ENCODE measurements at regions not wholly inside any gene's neighbourhood (a gene's known extent, or its start where the extent isn't known, plus 50 kb on each side); places are given as distances from the start of the nearest gene placed in this dataset.

DNA sequence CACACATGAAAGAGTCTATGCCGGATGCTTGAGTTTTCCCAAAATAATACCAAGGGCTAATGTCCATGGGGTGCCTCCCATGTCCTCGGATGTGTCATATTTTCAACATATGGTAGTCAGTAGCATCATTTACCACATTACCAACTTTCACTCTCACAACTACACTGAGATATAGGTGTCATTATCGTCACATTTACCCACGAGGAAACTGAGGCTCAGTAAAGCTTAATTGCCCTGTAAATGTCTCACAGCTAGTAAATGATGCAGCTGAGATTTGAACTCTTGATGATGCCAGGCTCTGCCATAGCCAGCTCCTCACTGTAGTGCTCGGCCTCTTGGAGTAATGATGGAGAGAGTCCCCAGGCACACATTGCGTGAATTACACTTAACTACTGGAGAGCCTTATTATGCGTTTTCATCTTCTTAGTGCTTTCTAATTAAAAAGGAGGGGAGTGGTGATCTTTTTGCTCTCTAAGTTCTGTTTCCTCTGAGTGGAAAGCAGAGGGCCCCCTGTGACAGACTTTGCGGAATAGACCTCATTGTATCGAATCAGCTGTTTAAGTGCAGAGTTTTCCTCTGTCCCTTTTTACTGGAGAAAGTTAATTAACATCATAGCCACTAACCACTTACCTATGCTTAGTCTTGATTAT lies 142.0 kb upstream of the SLCO3A1 start:
- intact Hi-C loops (cut with micrococcal nuclease; ENCODE audit: unreplicated experiment): no loop called here
- Histone ChIP-seq H3K4me3 (ENCODE audit: low read depth, low read length, poor library complexity, severe bottlenecking) (no peak overlapping the region), H3K27ac (ENCODE audit: low read depth, low read length, poor library complexity, severe bottlenecking) (no peak overlapping the region), H4K20me1 (ENCODE audit: insufficient read depth, low read length) (no peaks in the 10 kb centered on the region), H3K79me2 (ENCODE audit: insufficient read depth, low read depth, low read length) (no peaks in the 10 kb centered on the region), H3K4me1 (ENCODE audit: insufficient read depth, low read length, poor library complexity, severe bottlenecking) (no peaks in the 10 kb centered on the region), H2AFZ (ENCODE audit: low read length) (no peak overlapping the region), H3K9me2 (ENCODE audit: insufficient read depth, low read length) (no peaks in the 10 kb centered on the region), H3K9me3 (ENCODE audit: low read length) (no peaks in the 10 kb centered on the region), H3K4me2 (ENCODE audit: low read length) (no peak overlapping the region), H3K36me3 (ENCODE audit: insufficient read depth, low read length) (no peaks in the 10 kb centered on the region)
- DNase-seq (ENCODE audit: low spot score): no peak
- TF ChIP-seq, protein P1, sequence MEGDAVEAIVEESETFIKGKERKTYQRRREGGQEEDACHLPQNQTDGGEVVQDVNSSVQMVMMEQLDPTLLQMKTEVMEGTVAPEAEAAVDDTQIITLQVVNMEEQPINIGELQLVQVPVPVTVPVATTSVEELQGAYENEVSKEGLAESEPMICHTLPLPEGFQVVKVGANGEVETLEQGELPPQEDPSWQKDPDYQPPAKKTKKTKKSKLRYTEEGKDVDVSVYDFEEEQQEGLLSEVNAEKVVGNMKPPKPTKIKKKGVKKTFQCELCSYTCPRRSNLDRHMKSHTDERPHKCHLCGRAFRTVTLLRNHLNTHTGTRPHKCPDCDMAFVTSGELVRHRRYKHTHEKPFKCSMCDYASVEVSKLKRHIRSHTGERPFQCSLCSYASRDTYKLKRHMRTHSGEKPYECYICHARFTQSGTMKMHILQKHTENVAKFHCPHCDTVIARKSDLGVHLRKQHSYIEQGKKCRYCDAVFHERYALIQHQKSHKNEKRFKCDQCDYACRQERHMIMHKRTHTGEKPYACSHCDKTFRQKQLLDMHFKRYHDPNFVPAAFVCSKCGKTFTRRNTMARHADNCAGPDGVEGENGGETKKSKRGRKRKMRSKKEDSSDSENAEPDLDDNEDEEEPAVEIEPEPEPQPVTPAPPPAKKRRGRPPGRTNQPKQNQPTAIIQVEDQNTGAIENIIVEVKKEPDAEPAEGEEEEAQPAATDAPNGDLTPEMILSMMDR (conservative IDR thresholded peaks at IDR 0.05; ENCODE audit: low read length): no peak
- no peak for TF ChIP-seq EZH2phosphoT487 (IDR thresholded peaks at IDR 0.05; ENCODE audit: borderline replicate concordance, low read depth, low read length)
- BruUV-seq (replicated peaks): no TSS peak
- CTCF ChIA-PET (ENCODE audit: unreplicated experiment): no interaction called here
- POLR2A ChIA-PET: no interaction called here

DNA sequence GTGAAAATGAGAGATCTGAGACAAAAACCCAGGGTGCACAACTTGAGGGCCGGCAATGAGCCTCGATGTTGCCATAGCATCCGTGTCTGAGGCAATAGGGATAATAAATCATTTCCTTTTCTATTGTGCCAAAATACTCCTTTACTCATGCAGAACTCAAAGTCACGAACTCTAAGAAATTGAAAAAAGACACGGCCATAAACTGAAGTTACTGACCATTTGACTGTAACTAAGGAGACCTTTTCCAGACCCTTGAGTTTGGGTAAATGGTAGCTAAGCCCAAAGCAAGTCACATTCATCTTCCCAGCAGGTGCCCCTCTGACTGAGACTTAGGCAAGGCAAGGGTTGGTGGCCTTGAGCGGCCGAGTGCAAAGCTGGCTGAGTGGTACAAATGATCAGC lies 141.2 kb upstream of the SLCO3A1 start:
- no peak overlapping the region for H3K27ac ChIP-seq (ENCODE audit: low read depth, low read length, poor library complexity, severe bottlenecking)
- POLR2A ChIA-PET: no interaction called here
- no peak overlapping the region for H3K4me3 ChIP-seq (ENCODE audit: low read depth, low read length, poor library complexity, severe bottlenecking)
- no peak for DNase-seq (ENCODE audit: low spot score)
- TF ChIP-seq, protein P1 (conservative IDR thresholded peaks at IDR 0.05; ENCODE audit: low read length): no peak
- TF ChIP-seq EZH2phosphoT487 (IDR thresholded peaks at IDR 0.05; ENCODE audit: borderline replicate concordance, low read depth, low read length): no peak
- intact Hi-C loops (cut with micrococcal nuclease; ENCODE audit: unreplicated experiment): no loop called here
- BruUV-seq (replicated peaks): no TSS peak
- H3K79me2 ChIP-seq (ENCODE audit: insufficient read depth, low read depth, low read length): no peaks in the 10 kb centered on the region
- H4K20me1 ChIP-seq (ENCODE audit: insufficient read depth, low read length): no peaks in the 10 kb centered on the region
- no peak overlapping the region for H3K4me2 ChIP-seq (ENCODE audit: low read length)
- H2AFZ ChIP-seq (ENCODE audit: low read length): no peak overlapping the region
- CTCF ChIA-PET (ENCODE audit: unreplicated experiment): no interaction called here
- no peaks in the 10 kb centered on the region for H3K9me3 ChIP-seq (ENCODE audit: low read length)
- H3K4me1 ChIP-seq (ENCODE audit: insufficient read depth, low read length, poor library complexity, severe bottlenecking): no peaks in the 10 kb centered on the region
- no peaks in the 10 kb centered on the region for H3K36me3 ChIP-seq (ENCODE audit: insufficient read depth, low read length)
- no peaks in the 10 kb centered on the region for H3K9me2 ChIP-seq (ENCODE audit: insufficient read depth, low read length)

DNA sequence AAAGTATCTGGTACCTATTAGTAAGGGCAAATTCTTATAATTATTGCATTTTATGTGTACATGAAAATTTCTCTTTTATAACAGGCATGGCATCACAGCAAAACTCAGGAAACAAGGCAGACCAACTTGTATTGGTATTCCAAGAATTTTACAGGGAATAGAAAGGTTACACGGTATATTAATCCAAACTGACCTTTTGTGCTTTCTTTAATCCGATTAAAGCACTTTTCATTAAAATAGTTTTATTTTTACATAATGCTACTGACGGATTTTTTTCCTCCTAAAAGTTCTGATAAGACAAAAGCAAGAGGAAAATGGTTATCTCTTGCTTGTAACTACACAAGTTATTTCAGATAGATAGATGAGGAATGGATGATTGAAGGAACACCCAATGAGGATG lies 137.0 kb upstream of the SLCO3A1 start:
- Histone ChIP-seq H3K4me2 (ENCODE audit: low read length) (no peak overlapping the region), H2AFZ (ENCODE audit: low read length) (no peak overlapping the region), H3K36me3 (ENCODE audit: insufficient read depth, low read length) (no peaks in the 10 kb centered on the region), H4K20me1 (ENCODE audit: insufficient read depth, low read length) (no peaks in the 10 kb centered on the region), H3K27ac (ENCODE audit: low read depth, low read length, poor library complexity, severe bottlenecking) (no peak overlapping the region), H3K9me3 (ENCODE audit: low read length) (no peaks in the 10 kb centered on the region), H3K4me1 (ENCODE audit: insufficient read depth, low read length, poor library complexity, severe bottlenecking) (no peaks in the 10 kb centered on the region), H3K9me2 (ENCODE audit: insufficient read depth, low read length) (no peaks in the 10 kb centered on the region), H3K4me3 (ENCODE audit: low read depth, low read length, poor library complexity, severe bottlenecking) (no peak overlapping the region), H3K79me2 (ENCODE audit: insufficient read depth, low read depth, low read length) (no peaks in the 10 kb centered on the region)
- intact Hi-C loops (cut with micrococcal nuclease; ENCODE audit: unreplicated experiment): no loop called here
- BruUV-seq (replicated peaks): no TSS peak
- no peak for DNase-seq (ENCODE audit: low spot score)
- CTCF ChIA-PET (ENCODE audit: unreplicated experiment): no interaction called here
- TF ChIP-seq EZH2phosphoT487 (IDR thresholded peaks at IDR 0.05; ENCODE audit: borderline replicate concordance, low read depth, low read length): no peak
- TF ChIP-seq, protein P1 (conservative IDR thresholded peaks at IDR 0.05; ENCODE audit: low read length): no peak
- POLR2A ChIA-PET: interaction anchor here (0.6 kb wide), 1 partner anchor 139 kb away, joined by 3 read pairs; no protein-coding TSS in a partner anchor
